GM19438 (cell line): ENCODE measurements at regions not wholly inside any gene's neighbourhood (a gene's known extent, or its start where the extent isn't known, plus 50 kb on each side); places are given as distances from the start of the nearest gene placed in this dataset.

ENCODE experiments used
- ATAC-seq: cut with Tn5 transposase; IDR thresholded peaks from one replicate; pipeline ENCODE4 v1.9.1; 2021; ENCODE audit warnings: low read depth; ENCODE audit not compliant: unreplicated experiment

GRCh38 chr1:182137546-182137945 is 76.0 kb upstream of the ZNF648 start:
- ATAC-seq = no peak

DNA sequence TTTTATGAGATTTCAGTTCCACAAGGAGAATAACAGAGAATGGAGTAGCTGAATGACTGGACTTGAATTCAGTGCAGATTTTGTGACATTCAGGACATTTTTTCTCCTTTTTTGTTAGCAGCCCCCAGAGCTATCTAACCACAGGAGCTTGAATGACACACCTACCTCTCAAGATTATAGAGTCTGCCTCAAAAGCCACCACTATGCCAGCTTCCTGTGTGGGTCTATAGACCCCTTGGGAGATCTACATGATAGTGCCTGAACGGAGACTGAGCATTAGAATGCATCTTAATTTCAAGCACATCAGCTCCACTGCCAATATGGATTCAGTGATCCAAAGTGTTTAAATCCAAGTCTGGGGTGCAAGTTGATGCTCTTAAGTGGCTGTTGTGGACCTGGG is 74.4 kb upstream of the ZNF648 start:
- no peak for ATAC-seq

DNA sequence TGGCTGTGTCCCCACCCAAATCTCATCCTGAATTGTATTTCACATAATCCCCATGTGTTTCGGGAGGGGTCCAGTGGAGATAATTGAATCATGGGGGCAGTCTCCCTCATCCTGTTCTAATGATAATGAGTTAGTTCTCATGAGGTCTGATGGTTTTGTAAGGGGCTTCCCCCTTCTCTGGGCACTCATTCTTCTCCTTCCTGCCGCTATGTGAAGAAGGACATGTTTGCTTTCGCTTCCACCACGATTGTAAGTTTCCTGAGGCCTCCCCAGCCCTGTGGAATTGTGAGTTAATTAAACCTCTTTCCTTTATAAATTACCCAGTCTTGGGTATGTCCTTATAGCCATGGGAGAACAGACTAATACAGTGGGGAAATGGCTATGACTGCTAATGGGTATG is 72.7 kb upstream of the ZNF648 start:
- ATAC-seq = no peak

DNA sequence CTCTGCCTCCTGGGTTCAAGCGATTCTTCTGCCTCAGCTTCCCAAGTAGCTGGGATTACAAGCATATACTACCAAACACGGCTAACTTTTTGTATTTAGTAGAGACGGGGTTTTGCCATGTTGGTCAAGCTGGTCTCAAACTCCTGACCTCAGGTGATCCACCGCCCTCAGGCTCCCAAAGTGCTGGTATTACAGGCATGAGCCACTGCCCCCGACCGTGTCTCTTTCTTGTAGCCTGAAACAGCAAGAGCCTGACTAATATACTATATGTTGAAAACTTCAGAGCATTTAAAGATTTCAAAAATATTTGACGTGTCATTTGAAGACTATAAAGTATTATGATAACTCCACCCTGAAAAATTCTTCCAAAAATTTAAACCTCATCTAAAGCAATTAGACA is 71.7 kb upstream of the ZNF648 start:
- no peak for ATAC-seq

GRCh38 chr1:182129398-182129797 is 67.9 kb upstream of the ZNF648 start:
- ATAC-seq = no peak

- ATAC-seq = no peak
These were observed 67.0 kb upstream of the ZNF648 start for GRCh38 chr1:182128502-182128901.

GRCh38 chr1:182127656-182128055 is 66.1 kb upstream of the ZNF648 start:
- no peak for ATAC-seq

GRCh38 chr1:182126272-182126800 is 64.8 kb upstream of the ZNF648 start:
- ATAC-seq = no peak

DNA sequence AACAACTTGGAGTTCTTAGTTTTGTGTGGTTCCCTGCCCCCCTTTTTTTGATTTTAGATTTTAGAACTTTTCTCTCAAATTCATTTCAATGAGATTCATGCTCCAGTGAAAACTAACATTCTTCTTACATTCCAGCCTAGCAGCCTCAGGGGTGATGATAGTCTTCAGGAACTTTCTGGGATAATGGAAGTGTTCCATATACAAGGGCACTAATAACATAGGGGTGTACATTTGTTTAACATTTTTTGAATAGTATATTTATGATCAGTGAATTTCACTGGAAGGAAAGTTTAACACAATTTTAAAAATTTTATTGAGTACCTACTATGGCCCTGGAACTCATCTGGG is 61.4 kb upstream of the ZNF648 start:
- no peak for ATAC-seq

DNA sequence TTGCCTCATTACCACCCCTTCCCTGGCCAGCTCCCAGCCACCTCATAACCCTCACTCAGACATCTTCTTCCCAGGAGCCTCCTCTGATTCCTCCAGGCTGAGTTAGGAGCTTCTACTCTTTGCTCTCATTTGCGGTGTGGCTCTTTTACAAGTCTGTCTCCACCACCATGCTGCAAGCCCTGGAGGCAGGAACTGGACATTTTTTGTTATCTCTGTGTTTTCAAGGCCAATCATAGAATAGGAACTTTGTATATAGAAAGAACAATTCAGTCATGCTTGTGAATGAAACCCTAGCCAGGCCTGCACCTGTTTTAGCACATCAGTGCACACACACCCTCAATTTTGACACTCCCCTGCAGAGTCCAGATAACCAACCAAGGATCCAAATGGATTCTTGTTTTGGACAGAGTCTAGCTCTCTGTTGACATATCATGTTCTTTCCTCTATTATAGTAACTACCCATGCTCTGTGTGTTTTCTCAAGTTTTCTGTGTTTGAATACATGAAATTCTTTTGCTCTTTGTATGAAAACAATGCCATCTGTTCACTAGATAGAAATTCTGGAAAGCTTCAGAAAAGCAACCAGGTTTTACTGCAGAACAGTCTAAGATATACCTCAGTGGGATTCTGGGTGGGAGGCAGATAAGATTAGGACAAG is 60.9 kb upstream of the ZNF648 start:
- no peak for ATAC-seq

DNA sequence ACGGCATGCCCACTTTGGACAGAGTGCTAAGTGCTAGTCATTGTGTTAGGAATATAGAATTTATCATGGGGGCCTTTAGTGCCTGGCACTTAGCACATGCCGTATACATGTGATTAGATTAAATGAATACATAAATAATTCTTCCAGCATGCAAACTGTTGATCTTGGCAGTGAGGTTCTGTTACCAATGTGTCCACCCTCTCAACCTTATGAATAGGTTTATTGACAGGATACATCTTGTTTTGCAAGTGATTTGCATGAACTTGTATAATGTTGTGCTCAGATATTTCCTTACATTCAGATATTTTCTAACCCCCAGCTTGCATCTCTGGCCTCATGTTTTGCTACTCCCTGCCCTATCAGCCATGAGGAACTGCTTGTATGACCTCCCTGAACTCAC is 60.3 kb upstream of the ZNF648 start:
- ATAC-seq = no peak

DNA sequence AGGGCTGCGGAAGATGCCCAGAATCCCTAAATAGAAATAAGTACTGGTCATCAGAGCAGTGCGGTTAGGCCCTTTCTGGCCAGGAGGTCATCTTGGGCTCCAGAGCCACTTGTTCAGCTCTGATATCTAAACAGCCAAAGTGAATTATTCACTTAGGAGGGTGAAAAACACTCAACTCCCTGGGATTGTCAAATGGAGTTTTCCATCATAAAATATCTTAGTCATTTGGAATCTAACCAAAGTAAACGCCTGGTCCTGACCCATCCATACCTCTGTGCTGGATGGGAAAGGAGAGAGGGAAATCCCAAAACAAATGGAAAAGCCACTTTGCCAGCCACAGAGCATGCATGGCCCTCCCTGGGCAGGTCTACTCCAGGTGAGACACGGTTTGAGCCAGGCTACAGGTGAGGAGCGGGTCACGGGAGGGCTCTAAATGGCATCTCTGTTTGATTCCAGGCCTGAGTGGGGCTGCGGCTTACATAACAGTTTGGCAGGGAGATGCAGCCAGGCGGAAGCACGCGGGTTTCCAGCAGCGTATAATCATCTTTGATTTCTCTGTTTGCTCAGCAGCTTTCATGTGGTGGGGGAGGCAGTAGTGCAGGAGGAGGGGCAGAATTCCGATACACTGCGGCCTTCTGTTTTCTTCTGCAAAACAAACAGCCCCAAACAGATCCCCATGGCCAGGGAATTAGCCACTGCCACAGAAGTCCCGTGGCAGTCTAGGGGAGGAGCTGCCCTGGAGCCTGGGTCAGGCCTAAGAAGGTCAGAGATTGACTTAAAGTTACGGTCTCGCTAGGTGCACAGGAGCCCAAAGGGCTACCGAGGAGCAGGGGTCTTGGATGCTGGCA is 59.1 kb upstream of the ZNF648 start:
- no peak for ATAC-seq

- no peak for ATAC-seq
These were observed 58.1 kb upstream of the ZNF648 start for GRCh38 chr1:182119631-182120030.

DNA sequence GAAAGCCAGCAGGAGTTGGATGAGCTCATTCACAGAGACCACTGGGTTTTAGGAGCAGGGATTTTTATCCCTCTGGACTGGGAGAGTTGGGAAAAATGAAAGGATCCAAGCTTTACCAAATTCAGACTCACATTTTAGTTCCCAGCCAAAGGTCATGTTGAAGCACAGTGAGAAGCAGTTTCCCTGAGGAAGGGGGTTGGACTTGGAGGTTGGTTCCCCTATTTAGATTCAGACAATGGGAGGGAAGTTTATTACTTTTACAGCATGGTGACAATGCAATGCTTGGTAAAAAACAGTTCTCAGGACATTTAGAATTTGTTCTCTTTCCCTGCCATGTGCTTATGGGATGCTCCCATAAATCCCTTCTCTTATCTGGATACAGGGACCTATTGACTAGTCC is 57.3 kb upstream of the ZNF648 start:
- ATAC-seq = no peak

GRCh38 chr1:182114627-182115023 is 53.1 kb upstream of the ZNF648 start:
- ATAC-seq = no peak

DNA sequence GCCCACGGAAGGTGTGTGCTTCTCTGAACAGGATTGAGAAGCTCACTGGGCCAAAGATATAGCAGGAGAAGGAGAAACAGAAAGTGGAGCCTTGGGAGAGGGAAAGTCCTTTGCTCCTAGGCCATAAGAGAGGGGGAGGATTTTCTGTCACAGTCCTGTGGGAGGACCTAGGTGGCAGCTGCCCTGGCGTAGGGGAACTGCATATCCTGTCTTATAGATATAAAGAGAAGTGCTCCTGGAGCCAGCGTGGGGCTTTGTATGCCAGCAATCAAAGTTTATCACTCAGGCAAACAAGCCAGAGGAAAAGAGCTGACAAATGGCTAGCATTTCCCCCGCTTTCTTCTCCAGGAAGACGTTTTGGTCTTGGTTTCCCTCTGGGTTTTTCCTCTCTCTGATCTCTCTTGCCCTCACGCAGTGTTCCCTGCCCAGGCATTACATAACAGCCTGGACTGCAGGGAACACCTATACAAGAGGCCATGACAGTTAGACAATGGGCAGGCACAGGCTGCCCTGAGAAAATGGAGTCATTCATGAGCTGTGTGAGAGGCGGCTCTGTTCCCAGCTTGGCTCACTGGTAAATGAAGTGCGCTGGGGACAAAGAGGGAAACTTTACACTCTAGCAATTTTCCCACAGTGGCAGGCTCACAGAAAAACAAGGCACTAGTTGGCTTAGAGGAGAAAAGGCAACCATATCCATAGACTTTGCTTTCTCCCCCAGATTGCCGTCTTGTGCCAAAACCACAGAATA is 52.5 kb upstream of the ZNF648 start:
- no peak for ATAC-seq

- ATAC-seq = no peak
These were observed 50.0 kb upstream of the ZNF648 start for GRCh38 chr1:182111496-182111895.
